ENCODE measurements at regions not wholly inside any gene's neighbourhood (a gene's known extent, or its start where the extent isn't known, plus 50 kb on each side); places are given as distances from the start of the nearest gene placed in this dataset.

DNA sequence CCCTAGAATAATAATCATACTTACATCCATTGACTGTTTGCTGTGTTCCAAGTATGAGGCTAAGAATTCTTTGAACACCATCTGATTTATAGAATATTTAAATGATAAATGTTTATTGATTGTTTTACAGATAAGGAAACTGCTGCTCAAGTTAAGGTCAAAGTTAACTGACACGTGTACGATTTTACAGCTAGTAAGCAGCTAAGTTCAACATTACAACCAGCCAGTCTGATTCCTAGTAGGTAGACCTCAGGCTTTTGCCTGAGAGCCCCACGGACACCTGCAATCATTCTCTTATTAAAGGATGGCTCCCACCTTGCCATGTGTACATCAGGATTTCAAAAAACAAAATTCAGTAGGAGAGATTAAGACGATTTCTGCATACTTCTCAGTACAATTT, 141.9 kb downstream of the SPRY2 start:
- TF ChIP-seq, protein P1, sequence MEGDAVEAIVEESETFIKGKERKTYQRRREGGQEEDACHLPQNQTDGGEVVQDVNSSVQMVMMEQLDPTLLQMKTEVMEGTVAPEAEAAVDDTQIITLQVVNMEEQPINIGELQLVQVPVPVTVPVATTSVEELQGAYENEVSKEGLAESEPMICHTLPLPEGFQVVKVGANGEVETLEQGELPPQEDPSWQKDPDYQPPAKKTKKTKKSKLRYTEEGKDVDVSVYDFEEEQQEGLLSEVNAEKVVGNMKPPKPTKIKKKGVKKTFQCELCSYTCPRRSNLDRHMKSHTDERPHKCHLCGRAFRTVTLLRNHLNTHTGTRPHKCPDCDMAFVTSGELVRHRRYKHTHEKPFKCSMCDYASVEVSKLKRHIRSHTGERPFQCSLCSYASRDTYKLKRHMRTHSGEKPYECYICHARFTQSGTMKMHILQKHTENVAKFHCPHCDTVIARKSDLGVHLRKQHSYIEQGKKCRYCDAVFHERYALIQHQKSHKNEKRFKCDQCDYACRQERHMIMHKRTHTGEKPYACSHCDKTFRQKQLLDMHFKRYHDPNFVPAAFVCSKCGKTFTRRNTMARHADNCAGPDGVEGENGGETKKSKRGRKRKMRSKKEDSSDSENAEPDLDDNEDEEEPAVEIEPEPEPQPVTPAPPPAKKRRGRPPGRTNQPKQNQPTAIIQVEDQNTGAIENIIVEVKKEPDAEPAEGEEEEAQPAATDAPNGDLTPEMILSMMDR (IDR thresholded peaks at IDR 0.05), result no peak
- TF ChIP-seq POLR2A (IDR thresholded peaks at IDR 0.05) (no peak), EP300 (IDR thresholded peaks at IDR 0.05) (no peak)

Measured in ovary (tissue), 3 donors.